ENCODE measurements at regions not wholly inside any gene's neighbourhood (a gene's known extent, or its start where the extent isn't known, plus 50 kb on each side); places are given as distances from the start of the nearest gene placed in this dataset.

- TF ChIP-seq ZNF512B (CRISPR knock-in tag; IDR thresholded peaks at IDR 0.05; ENCODE audit: borderline replicate concordance) (no peak), ZBTB4 (CRISPR knock-in tag; IDR thresholded peaks at IDR 0.05; ENCODE audit: borderline replicate concordance) (no peak), ZBTB25 (CRISPR knock-in tag; IDR thresholded peaks at IDR 0.05) (peak; percentile 68), TEAD3 (CRISPR knock-in tag; optimal IDR thresholded peaks at IDR 0.05; ENCODE audit: borderline replicate concordance) (peak; percentile 88), HOXA5 (CRISPR knock-in tag; IDR thresholded peaks at IDR 0.05) (peak; percentile 54), ZNF3 (CRISPR knock-in tag; IDR thresholded peaks at IDR 0.05) (peak; percentile 67; the same call in 1 of the 2 replicates), TBX3 (IDR thresholded peaks at IDR 0.05; ENCODE audit: borderline replicate concordance) (peak; percentile 96), ZNF230 (CRISPR knock-in tag; IDR thresholded peaks at IDR 0.05) (no peak), CEBPG (CRISPR knock-in tag; IDR thresholded peaks at IDR 0.05) (peak; percentile 72), MIER2 (CRISPR knock-in tag; IDR thresholded peaks at IDR 0.05) (peak; percentile 76), NCOA2 (CRISPR knock-in tag; IDR thresholded peaks at IDR 0.05) (peak; percentile 97), ZNF614 (CRISPR knock-in tag; IDR thresholded peaks at IDR 0.05; ENCODE audit: borderline replicate concordance) (peak; percentile 79), TOE1 (CRISPR knock-in tag; IDR thresholded peaks at IDR 0.05) (peak; percentile 48; the same call in 1 of the 2 replicates), MLX (CRISPR knock-in tag; IDR thresholded peaks at IDR 0.05) (peak; percentile 68), ZMYM4 (CRISPR knock-in tag; IDR thresholded peaks at IDR 0.05) (peak; percentile 94), ZBTB43 (CRISPR knock-in tag; conservative IDR thresholded peaks at IDR 0.05) (0 out of 2 replicates have a peak, but pooled peaks have one; percentile 30), SMC3 (IDR thresholded peaks at IDR 0.05; ENCODE audit: low read length) (peak; percentile 18; the same call in 1 of the 2 replicates), ARID2 (CRISPR knock-in tag; IDR thresholded peaks at IDR 0.05; ENCODE audit: borderline replicate concordance) (0 out of 2 replicates have a peak, but pooled peaks have one; percentile 10), SALL1 (CRISPR knock-in tag; IDR thresholded peaks at IDR 0.05) (peak; percentile 91), SAP130 (CRISPR knock-in tag; IDR thresholded peaks at IDR 0.05; ENCODE audit: low read depth) (peak; percentile 79), FOXJ3 (CRISPR knock-in tag; IDR thresholded peaks at IDR 0.05; ENCODE audit: borderline replicate concordance) (peak; percentile 94; the same call in 1 of the 2 replicates), YEATS2 (CRISPR knock-in tag; IDR thresholded peaks at IDR 0.05; ENCODE audit: borderline replicate concordance) (no peak)
These were observed 92.0 kb upstream of the AHR start (continued) for GRCh38 chr7:17206349-17206905.

All from HepG2 (cell line).